ENCODE measurements at regions not wholly inside any gene's neighbourhood (a gene's known extent, or its start where the extent isn't known, plus 50 kb on each side); places are given as distances from the start of the nearest gene placed in this dataset.

- TF ChIP-seq CTCF (IDR thresholded peaks at IDR 0.05) (no peak), POLR2A (IDR thresholded peaks at IDR 0.05) (no peak)
- Histone ChIP-seq H3K4me3 (no peak overlapping the region), H3K27ac (no peak overlapping the region), H3K9me3 (replicated peaks in 1 of 3) (no peaks in the 10 kb centered on the region), H3K27me3 (peaks cover 3% of the 10 kb centered on the region), H3K36me3 (replicated peaks in 1 of 2) (no peaks in the 10 kb centered on the region), H3K4me1 (replicated peaks in 1 of 2) (no peaks in the 10 kb centered on the region)
- no peak for DNase-seq
- intact Hi-C loops (cut with DNase I) = no loop called here
- 84 to 100% (median 96%) methylated on average over 1 of the region's 1 CpG for WGBS, 4 donors
These were observed 95.5 kb upstream of the WDR44 start for GRCh38 chrX:118250445-118250844.

DNA sequence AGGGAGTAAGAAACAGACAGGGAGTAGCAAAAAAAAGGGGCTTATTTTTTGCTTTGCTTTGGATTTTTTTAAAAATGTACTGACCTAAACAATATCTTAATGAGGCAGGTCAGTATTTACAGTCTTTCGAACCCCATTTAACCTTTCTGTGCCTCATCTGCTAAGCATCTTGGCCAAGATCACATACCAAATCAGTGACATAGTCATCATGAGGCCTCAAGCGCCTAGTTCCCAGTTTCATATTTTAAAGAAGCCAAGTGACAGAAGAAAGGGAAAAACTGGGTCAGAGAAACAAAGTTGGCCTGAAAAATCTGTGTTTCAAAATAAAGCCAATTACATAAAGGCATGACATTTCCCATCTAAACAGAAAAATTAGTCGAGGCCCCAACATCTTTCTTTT is 94.6 kb upstream of the WDR44 start:
- H3K9me3 ChIP-seq (replicated peaks in 1 of 3) = no peaks in the 10 kb centered on the region
- H3K27ac ChIP-seq = no peak overlapping the region
- intact Hi-C loops (cut with DNase I) = no loop called here
- DNase-seq = no peak
- H3K36me3 ChIP-seq (replicated peaks in 1 of 2) = no peaks in the 10 kb centered on the region
- H3K4me1 ChIP-seq (replicated peaks in 1 of 2) = no peaks in the 10 kb centered on the region
- peaks cover 3% of the 10 kb centered on the region for H3K27me3 ChIP-seq
- H3K4me3 ChIP-seq = no peak overlapping the region
- TF ChIP-seq POLR2A (IDR thresholded peaks at IDR 0.05) = no peak
- WGBS, 4 donors = 27 to 63% (median 45%) methylated on average over 3 of the region's 3 CpGs

DNA sequence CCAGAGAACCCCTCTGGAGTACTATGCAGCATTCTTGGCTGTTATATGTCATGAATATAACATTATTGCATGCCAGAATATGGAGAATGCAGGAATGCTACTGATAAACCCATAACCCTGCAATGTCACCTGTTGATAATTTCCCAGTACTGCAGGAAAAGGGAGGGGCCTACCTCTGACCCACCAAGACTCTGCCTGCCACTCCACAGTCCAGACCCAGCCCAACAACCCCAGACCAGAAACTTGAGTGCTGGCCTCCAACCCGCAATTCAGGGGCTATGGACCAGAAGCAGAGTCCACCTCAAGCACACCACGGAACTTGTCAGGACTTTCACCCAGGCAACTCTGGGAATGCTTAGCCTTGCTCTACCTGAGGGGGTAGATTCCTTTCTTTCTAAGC is 92.9 kb upstream of the WDR44 start:
- Histone ChIP-seq H3K4me1 (replicated peaks in 1 of 2) (no peaks in the 10 kb centered on the region), H3K27me3 (peaks cover 3% of the 10 kb centered on the region), H3K27ac (no peak overlapping the region), H3K4me3 (no peak overlapping the region), H3K9me3 (replicated peaks in 1 of 3) (no peaks in the 10 kb centered on the region), H3K36me3 (replicated peaks in 1 of 2) (no peaks in the 10 kb centered on the region)
- intact Hi-C loops (cut with DNase I) = no loop called here
- 90 to 100% (median 95%) methylated on average over 2 of the region's 2 CpGs for WGBS, 4 donors
- no peak for TF ChIP-seq CTCF (IDR thresholded peaks at IDR 0.05)
- TF ChIP-seq POLR2A (IDR thresholded peaks at IDR 0.05) = no peak
- no peak for DNase-seq

DNA sequence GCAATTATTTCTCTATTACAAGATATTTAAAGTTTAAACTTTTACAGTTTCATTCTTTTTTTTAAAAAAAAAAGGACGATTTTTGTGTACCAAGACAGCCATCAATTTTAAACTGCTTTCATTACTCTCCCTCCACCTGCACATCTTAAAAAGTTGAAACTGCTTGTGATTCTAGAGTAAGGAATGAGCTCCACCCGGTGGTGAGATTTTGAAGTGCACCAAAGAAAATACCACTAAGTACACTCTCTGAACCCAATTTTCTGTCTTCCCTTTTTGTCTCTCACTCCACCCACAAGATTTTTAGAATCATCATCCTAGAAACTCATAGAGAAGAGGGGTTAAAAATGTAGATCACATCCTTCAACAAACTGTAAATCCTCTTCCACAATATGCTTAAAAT is 91.3 kb upstream of the WDR44 start:
- Histone ChIP-seq H3K36me3 (replicated peaks in 1 of 2) (no peaks in the 10 kb centered on the region), H3K27ac (no peak overlapping the region), H3K4me3 (no peak overlapping the region), H3K9me3 (replicated peaks in 1 of 3) (no peaks in the 10 kb centered on the region), H3K4me1 (replicated peaks in 1 of 2) (no peaks in the 10 kb centered on the region), H3K27me3 (peaks cover 3% of the 10 kb centered on the region)
- intact Hi-C loops (cut with DNase I) = no loop called here
- 0 to 2% (median 0%) methylated on average over 2 of the region's 2 CpGs for WGBS, 4 donors
- TF ChIP-seq CTCF (IDR thresholded peaks at IDR 0.05) (peak; percentile 47 to 75 (median 62)), POLR2A (IDR thresholded peaks at IDR 0.05) (no peak)
- DNase-seq = peak; percentile 24 to 79 (median 61)

DNA sequence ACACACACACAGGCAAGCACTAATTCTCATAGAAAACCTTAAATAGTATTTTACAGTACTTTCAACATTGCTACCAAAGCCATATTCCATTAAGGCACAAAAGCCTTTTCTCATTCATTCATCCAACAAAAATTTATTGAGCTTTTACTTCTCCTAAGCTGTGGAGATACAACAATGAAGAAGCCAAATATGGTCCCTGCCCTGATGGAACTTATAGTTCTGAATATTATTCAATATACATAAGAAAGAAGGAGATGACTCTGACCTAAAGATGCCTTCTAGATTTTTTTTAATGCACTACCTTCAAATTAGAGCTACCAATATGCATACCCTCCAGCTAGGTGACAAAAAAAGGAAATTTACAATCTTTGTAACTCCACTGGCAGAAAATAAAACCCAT is 90.0 kb upstream of the WDR44 start:
- TF ChIP-seq POLR2A (IDR thresholded peaks at IDR 0.05) (no peak), CTCF (IDR thresholded peaks at IDR 0.05) (no peak)
- DNase-seq = no peak
- intact Hi-C loops (cut with DNase I) = no loop called here
- peaks cover 11% of the 10 kb centered on the region for H3K27me3 ChIP-seq
- H3K36me3 ChIP-seq (replicated peaks in 1 of 2) = no peaks in the 10 kb centered on the region
- H3K27ac ChIP-seq = no peak overlapping the region
- no peak overlapping the region for H3K4me3 ChIP-seq
- no peaks in the 10 kb centered on the region for H3K4me1 ChIP-seq (replicated peaks in 1 of 2)
- no peaks in the 10 kb centered on the region for H3K9me3 ChIP-seq (replicated peaks in 1 of 3)

Data from adrenal gland (tissue), 9 donors.